ENCODE measurements at regions not wholly inside any gene's neighbourhood (a gene's known extent, or its start where the extent isn't known, plus 50 kb on each side); places are given as distances from the start of the nearest gene placed in this dataset.

GRCh38 chr21:15219894-15220293 is 155.1 kb upstream of the NRIP1 start:
- Histone ChIP-seq H3K36me3 (ENCODE audit: control insufficient read depth in 2 of 3, insufficient read depth in 3 of 3, low read length in 3 of 3) (no peaks in the 10 kb centered on the region), H3K27me3 (ENCODE audit: control insufficient read depth, insufficient read depth, low read length) (no peaks in the 10 kb centered on the region), H3K27ac (ENCODE audit: low read depth in 2 of 2, low read length in 2 of 2) (no peak overlapping the region), H3K9me3 (ENCODE audit: control insufficient read depth in 2 of 3, insufficient read depth in 1 of 3, low read length in 3 of 3) (no peaks in the 10 kb centered on the region), H3K4me3 (ENCODE audit: low read length in 3 of 3) (no peak overlapping the region), H3K9ac (ENCODE audit: low read length in 3 of 3) (no peak overlapping the region), H3K4me1 (ENCODE audit: control insufficient read depth in 2 of 3, insufficient read depth in 2 of 3, low read depth in 1 of 3, low read length in 3 of 3) (peaks cover 0 to 9% (median 0%) of the 10 kb centered on the region in 3 donors)
- no peak for DNase-seq
- no peak for TF ChIP-seq CTCF (IDR thresholded peaks at IDR 0.05; ENCODE audit: borderline replicate concordance, extremely low read depth, insufficient read depth)
- intact Hi-C loops (cut with DNase I), result no loop called here
- no peak for FAIRE-seq

- no peak overlapping the region for H3K27ac ChIP-seq (ENCODE audit: low read depth in 2 of 2, low read length in 2 of 2)
- no peaks in the 10 kb centered on the region for H3K27me3 ChIP-seq (ENCODE audit: control insufficient read depth, insufficient read depth, low read length)
- TF ChIP-seq CTCF (IDR thresholded peaks at IDR 0.05; ENCODE audit: borderline replicate concordance, extremely low read depth, insufficient read depth), result no peak
- peaks cover 0 to 9% (median 0%) of the 10 kb centered on the region in 3 donors for H3K4me1 ChIP-seq (ENCODE audit: control insufficient read depth in 2 of 3, insufficient read depth in 2 of 3, low read depth in 1 of 3, low read length in 3 of 3)
- FAIRE-seq (peak; percentile 15), DNase-seq (peak in 3 of 5 donors; percentile 25 to 52 (median 41))
- H3K9me3 ChIP-seq (ENCODE audit: control insufficient read depth in 2 of 3, insufficient read depth in 1 of 3, low read length in 3 of 3), result no peaks in the 10 kb centered on the region
- intact Hi-C loops (cut with DNase I), result no loop called here
- H3K4me3 ChIP-seq (ENCODE audit: low read length in 3 of 3), result no peak overlapping the region
- no peaks in the 10 kb centered on the region for H3K36me3 ChIP-seq (ENCODE audit: control insufficient read depth in 2 of 3, insufficient read depth in 3 of 3, low read length in 3 of 3)
- H3K9ac ChIP-seq (ENCODE audit: low read length in 3 of 3), result no peak overlapping the region
Measured at GRCh38 chr21:15221799-15222386, 157.1 kb upstream of the NRIP1 start.

GRCh38 chr21:15222707-15223106 is 157.9 kb upstream of the NRIP1 start:
- Histone ChIP-seq H3K4me3 (ENCODE audit: low read length in 3 of 3) (no peak overlapping the region), H3K27ac (ENCODE audit: low read depth in 2 of 2, low read length in 2 of 2) (no peak overlapping the region), H3K9ac (ENCODE audit: low read length in 3 of 3) (no peak overlapping the region), H3K4me1 (ENCODE audit: control insufficient read depth in 2 of 3, insufficient read depth in 2 of 3, low read depth in 1 of 3, low read length in 3 of 3) (peaks cover 0 to 9% (median 0%) of the 10 kb centered on the region in 3 donors), H3K9me3 (ENCODE audit: control insufficient read depth in 2 of 3, insufficient read depth in 1 of 3, low read length in 3 of 3) (no peaks in the 10 kb centered on the region), H3K36me3 (ENCODE audit: control insufficient read depth in 2 of 3, insufficient read depth in 3 of 3, low read length in 3 of 3) (no peaks in the 10 kb centered on the region), H3K27me3 (ENCODE audit: control insufficient read depth, insufficient read depth, low read length) (no peaks in the 10 kb centered on the region)
- TF ChIP-seq CTCF (IDR thresholded peaks at IDR 0.05; ENCODE audit: borderline replicate concordance, extremely low read depth, insufficient read depth), result no peak
- no peak for FAIRE-seq
- DNase-seq, result no peak
- intact Hi-C loops (cut with DNase I), result no loop called here

All from kidney (tissue), 13 donors.